ENCODE measurements at regions not wholly inside any gene's neighbourhood (a gene's known extent, or its start where the extent isn't known, plus 50 kb on each side); places are given as distances from the start of the nearest gene placed in this dataset.

GRCh38 chr2:159850789-159851188 is 52.8 kb upstream of the CD302 start:
- H3K36me3 Mint-ChIP-seq (ENCODE audit: low read depth), result peaks cover 86% of the 10 kb centered on the region
- no peaks in the 10 kb centered on the region for H3K27me3 Mint-ChIP-seq
- DNase-seq (no peak), ATAC-seq (ENCODE audit: low read depth) (no peak)
- peaks cover 2% of the 10 kb centered on the region for H3K9me3 Mint-ChIP-seq
- ChIA-PET POLR2A (no interaction called here), CTCF (interaction anchor here (0.8 kb wide), 1 partner anchor 71 kb away, joined by 5 read pairs; no protein-coding TSS in a partner anchor)
- peaks cover 3% of the 10 kb centered on the region for H3K4me1 Mint-ChIP-seq
- intact Hi-C loops (cut with micrococcal nuclease), result no loop called here
- no peak overlapping the region for H3K27ac Mint-ChIP-seq
- TF ChIP-seq, protein P1, sequence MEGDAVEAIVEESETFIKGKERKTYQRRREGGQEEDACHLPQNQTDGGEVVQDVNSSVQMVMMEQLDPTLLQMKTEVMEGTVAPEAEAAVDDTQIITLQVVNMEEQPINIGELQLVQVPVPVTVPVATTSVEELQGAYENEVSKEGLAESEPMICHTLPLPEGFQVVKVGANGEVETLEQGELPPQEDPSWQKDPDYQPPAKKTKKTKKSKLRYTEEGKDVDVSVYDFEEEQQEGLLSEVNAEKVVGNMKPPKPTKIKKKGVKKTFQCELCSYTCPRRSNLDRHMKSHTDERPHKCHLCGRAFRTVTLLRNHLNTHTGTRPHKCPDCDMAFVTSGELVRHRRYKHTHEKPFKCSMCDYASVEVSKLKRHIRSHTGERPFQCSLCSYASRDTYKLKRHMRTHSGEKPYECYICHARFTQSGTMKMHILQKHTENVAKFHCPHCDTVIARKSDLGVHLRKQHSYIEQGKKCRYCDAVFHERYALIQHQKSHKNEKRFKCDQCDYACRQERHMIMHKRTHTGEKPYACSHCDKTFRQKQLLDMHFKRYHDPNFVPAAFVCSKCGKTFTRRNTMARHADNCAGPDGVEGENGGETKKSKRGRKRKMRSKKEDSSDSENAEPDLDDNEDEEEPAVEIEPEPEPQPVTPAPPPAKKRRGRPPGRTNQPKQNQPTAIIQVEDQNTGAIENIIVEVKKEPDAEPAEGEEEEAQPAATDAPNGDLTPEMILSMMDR (IDR thresholded peaks at IDR 0.05), result no peak
- H3K4me3 Mint-ChIP-seq, result no peak overlapping the region

DNA sequence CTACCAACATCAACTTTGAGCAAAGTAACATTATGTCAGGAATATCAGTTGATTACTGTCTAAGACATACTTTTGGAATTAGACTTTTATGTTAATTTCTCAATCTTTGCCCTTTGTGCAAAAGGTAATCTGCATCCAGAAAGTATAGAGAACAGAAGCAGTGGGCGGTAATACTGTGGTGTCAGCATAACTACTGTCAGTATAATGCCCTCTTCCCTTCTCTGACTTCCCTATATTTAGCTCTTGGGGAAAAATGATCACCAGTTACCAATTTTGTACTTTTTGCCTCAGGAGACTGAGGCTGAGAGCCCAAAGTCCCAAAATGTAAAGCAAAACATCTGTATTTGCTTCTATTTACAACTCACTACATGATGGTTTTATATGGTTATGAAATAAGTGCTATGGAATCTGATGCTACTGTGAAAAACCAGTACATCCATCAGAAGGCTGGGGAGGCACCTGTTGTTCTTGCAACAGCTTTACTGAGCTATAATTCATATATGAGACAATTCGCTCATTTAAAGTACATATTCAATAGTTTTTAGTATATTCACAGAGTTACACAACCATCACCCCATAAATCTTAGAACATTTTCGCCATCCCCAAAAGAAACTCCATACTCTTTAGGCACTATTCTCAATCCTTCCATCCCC is 51.3 kb upstream of the CD302 start:
- Mint-ChIP-seq H3K27me3 (no peaks in the 10 kb centered on the region), H3K4me1 (no peaks in the 10 kb centered on the region), H3K27ac (no peak overlapping the region), H3K9me3 (peaks cover 2% of the 10 kb centered on the region), H3K4me3 (no peak overlapping the region), H3K36me3 (ENCODE audit: low read depth) (peaks cover 76% of the 10 kb centered on the region)
- intact Hi-C loops (cut with micrococcal nuclease), result no loop called here
- ATAC-seq (ENCODE audit: low read depth), result no peak
- ChIA-PET CTCF (no interaction called here), POLR2A (no interaction called here)
- DNase-seq, result no peak
- TF ChIP-seq, protein P1 (IDR thresholded peaks at IDR 0.05), result no peak
